DMS 273 treated with DMSO at 0.1 percent for 48 hours (cell line): ENCODE measurements at regions not wholly inside any gene's neighbourhood (a gene's known extent, or its start where the extent isn't known, plus 50 kb on each side); places are given as distances from the start of the nearest gene placed in this dataset.

Experiments used
- DNase-seq: peaks from one replicate; lab custom pipeline; 2025; lab: John Stamatoyannopoulos, UW

- DNase-seq = no peak
Measured at GRCh38 chr4:26105337-26105736, 191.3 kb downstream of the SMIM20 start.

GRCh38 chr4:26105815-26106699, 192.0 kb downstream of the SMIM20 start:
- DNase-seq = no peak

- no peak for DNase-seq
Measured at GRCh38 chr4:26106776-26107175, 192.8 kb downstream of the SMIM20 start.

GRCh38 chr4:26108054-26108453, 194.0 kb downstream of the SMIM20 start:
- DNase-seq = no peak

GRCh38 chr4:26110493-26110892, 196.5 kb downstream of the SMIM20 start:
- DNase-seq = no peak

- DNase-seq = no peak
Measured at GRCh38 chr4:26113339-26113940, 199.4 kb downstream of the SMIM20 start.

GRCh38 chr4:26116057-26116456, 202.0 kb downstream of the SMIM20 start:
- no peak for DNase-seq

GRCh38 chr4:26120098-26120825, 200.6 kb upstream of the RBPJ start:
- DNase-seq = no peak

- no peak for DNase-seq
Measured at GRCh38 chr4:26122690-26123089, 198.1 kb upstream of the RBPJ start.

GRCh38 chr4:26124753-26125321, 196.0 kb upstream of the RBPJ start:
- no peak for DNase-seq

- DNase-seq = no peak
Measured at GRCh38 chr4:26126143-26126718, 194.6 kb upstream of the RBPJ start.

- no peak for DNase-seq
Measured at GRCh38 chr4:26126994-26127393, 193.8 kb upstream of the RBPJ start.

GRCh38 chr4:26127851-26128337, 192.9 kb upstream of the RBPJ start:
- no peak for DNase-seq

- DNase-seq = no peak
Measured at GRCh38 chr4:26130173-26130572, 190.6 kb upstream of the RBPJ start.

- DNase-seq = no peak
Measured at GRCh38 chr4:26130841-26131432, 189.9 kb upstream of the RBPJ start.

- no peak for DNase-seq
Measured at GRCh38 chr4:26131711-26132110, 189.1 kb upstream of the RBPJ start.

GRCh38 chr4:26132858-26133257, 188.0 kb upstream of the RBPJ start:
- no peak for DNase-seq

GRCh38 chr4:26133840-26134239, 187.0 kb upstream of the RBPJ start:
- no peak for DNase-seq

GRCh38 chr4:26135331-26135730, 185.5 kb upstream of the RBPJ start:
- no peak for DNase-seq

GRCh38 chr4:26136615-26137014, 184.2 kb upstream of the RBPJ start:
- DNase-seq = no peak

GRCh38 chr4:26137288-26137687, 183.5 kb upstream of the RBPJ start:
- DNase-seq = no peak
